ENCODE measurements at regions not wholly inside any gene's neighbourhood (a gene's known extent, or its start where the extent isn't known, plus 50 kb on each side); places are given as distances from the start of the nearest gene placed in this dataset.

GRCh38 chr18:55735969-55736368, 148.0 kb upstream of the TCF4 start:
- Histone ChIP-seq H3K27ac (ENCODE audit: low read length) (no peak overlapping the region), H3K9me2 (replicated peaks; ENCODE audit: insufficient read depth, low read length) (no peaks in the 10 kb centered on the region), H3F3A (ENCODE audit: insufficient read depth, low read length) (no peaks in the 10 kb centered on the region), H3K4me2 (ENCODE audit: low read depth, low read length) (no peak overlapping the region), H4K20me1 (ENCODE audit: insufficient read depth, low read length) (no peaks in the 10 kb centered on the region), H3K79me2 (ENCODE audit: low read length) (no peaks in the 10 kb centered on the region), H3K27me3 (replicated peaks; ENCODE audit: insufficient read depth, low read length) (no peaks in the 10 kb centered on the region), H3K4me1 (ENCODE audit: low read length) (no peaks in the 10 kb centered on the region), H3K36me3 (replicated peaks; ENCODE audit: insufficient read depth, low read length) (no peaks in the 10 kb centered on the region), H2AFZ (ENCODE audit: low read length) (peak overlapping the region; percentile 60; the same call in 1 of the 2 replicates), H3K9me3 (replicated peaks; ENCODE audit: insufficient read depth, low read length) (no peaks in the 10 kb centered on the region), H3K4me3 (ENCODE audit: low read length) (no peak overlapping the region), H3K9ac (ENCODE audit: low read length) (no peak overlapping the region)
- no peak for DNase-seq
- TF ChIP-seq EZH2phosphoT487 (IDR thresholded peaks at IDR 0.05; ENCODE audit: low read length) = no peak
- TF ChIP-seq EZH2 (optimal IDR thresholded peaks at IDR 0.05; ENCODE audit: low read depth, low read length) = no peak
- no peak for TF ChIP-seq CTCF (IDR thresholded peaks at IDR 0.05; ENCODE audit: low read length)

GRCh38 chr18:55735199-55735855, 147.3 kb upstream of the TCF4 start:
- no peak overlapping the region for H3K27ac ChIP-seq (ENCODE audit: low read length)
- no peaks in the 10 kb centered on the region for H3K36me3 ChIP-seq (replicated peaks; ENCODE audit: insufficient read depth, low read length)
- H3K27me3 ChIP-seq (replicated peaks; ENCODE audit: insufficient read depth, low read length) = no peaks in the 10 kb centered on the region
- no peaks in the 10 kb centered on the region for H3K9me2 ChIP-seq (replicated peaks; ENCODE audit: insufficient read depth, low read length)
- H3K4me1 ChIP-seq (ENCODE audit: low read length) = no peaks in the 10 kb centered on the region
- DNase-seq = peak; percentile 18
- H3K4me3 ChIP-seq (ENCODE audit: low read length) = no peak overlapping the region
- no peaks in the 10 kb centered on the region for H3K9me3 ChIP-seq (replicated peaks; ENCODE audit: insufficient read depth, low read length)
- no peaks in the 10 kb centered on the region for H4K20me1 ChIP-seq (ENCODE audit: insufficient read depth, low read length)
- peak overlapping the region; percentile 60 for H2AFZ ChIP-seq (ENCODE audit: low read length)
- H3K4me2 ChIP-seq (ENCODE audit: low read depth, low read length) = peak overlapping the region; percentile 10; the same call in 1 of the 2 replicates
- no peaks in the 10 kb centered on the region for H3F3A ChIP-seq (ENCODE audit: insufficient read depth, low read length)
- TF ChIP-seq EZH2 (optimal IDR thresholded peaks at IDR 0.05; ENCODE audit: low read depth, low read length) = no peak
- no peak for TF ChIP-seq EZH2phosphoT487 (IDR thresholded peaks at IDR 0.05; ENCODE audit: low read length)
- no peak for TF ChIP-seq CTCF (IDR thresholded peaks at IDR 0.05; ENCODE audit: low read length)
- H3K79me2 ChIP-seq (ENCODE audit: low read length) = no peaks in the 10 kb centered on the region
- H3K9ac ChIP-seq (ENCODE audit: low read length) = no peak overlapping the region

GRCh38 chr18:55732227-55733106, 144.5 kb upstream of the TCF4 start:
- Histone ChIP-seq H2AFZ (ENCODE audit: low read length) (no peak overlapping the region), H4K20me1 (ENCODE audit: insufficient read depth, low read length) (no peaks in the 10 kb centered on the region), H3K4me2 (ENCODE audit: low read depth, low read length) (no peak overlapping the region)

More at GRCh38 chr18:55732227-55733106, 144.5 kb upstream of the TCF4 start:
- no peaks in the 10 kb centered on the region for H3K27me3 ChIP-seq (replicated peaks; ENCODE audit: insufficient read depth, low read length)
- TF ChIP-seq EZH2phosphoT487 (IDR thresholded peaks at IDR 0.05; ENCODE audit: low read length) (no peak), EZH2 (optimal IDR thresholded peaks at IDR 0.05; ENCODE audit: low read depth, low read length) (no peak)
- H3K9ac ChIP-seq (ENCODE audit: low read length) = no peak overlapping the region
- no peaks in the 10 kb centered on the region for H3K9me2 ChIP-seq (replicated peaks; ENCODE audit: insufficient read depth, low read length)
- H3K4me1 ChIP-seq (ENCODE audit: low read length) = no peaks in the 10 kb centered on the region
- no peaks in the 10 kb centered on the region for H3F3A ChIP-seq (ENCODE audit: insufficient read depth, low read length)
- H3K79me2 ChIP-seq (ENCODE audit: low read length) = no peaks in the 10 kb centered on the region
- no peaks in the 10 kb centered on the region for H3K36me3 ChIP-seq (replicated peaks; ENCODE audit: insufficient read depth, low read length)
- no peaks in the 10 kb centered on the region for H3K9me3 ChIP-seq (replicated peaks; ENCODE audit: insufficient read depth, low read length)
- no peak overlapping the region for H3K27ac ChIP-seq (ENCODE audit: low read length)
- no peak overlapping the region for H3K4me3 ChIP-seq (ENCODE audit: low read length)
- no peak for DNase-seq

Measured in MM.1S (cell line).